ENCODE measurements at regions not wholly inside any gene's neighbourhood (a gene's known extent, or its start where the extent isn't known, plus 50 kb on each side); places are given as distances from the start of the nearest gene placed in this dataset.
"Not testable (repeated sequence)": the region's sequence is repeated elsewhere in the genome, so short reads cannot be mapped to it uniquely, and the experiment has no call there.

- DNase-seq (ENCODE audit: extremely low read depth, low read depth) = no peak
Observed at GRCh38 chr5:28914297-28914696, 1875.9 kb upstream of the CDH9 start.

- peak; percentile 11 for DNase-seq (ENCODE audit: extremely low read depth, low read depth)
Observed at GRCh38 chr5:28903643-28904042, 1865.3 kb upstream of the CDH9 start.

GRCh38 chr5:28896949-28897348, 1858.6 kb upstream of the CDH9 start:
- DNase-seq (ENCODE audit: extremely low read depth, low read depth) = peak; percentile 38

GRCh38 chr5:28880936-28881335, 1842.5 kb upstream of the CDH9 start:
- no peak for DNase-seq (ENCODE audit: extremely low read depth, low read depth)

GRCh38 chr5:28877050-28877449, 1838.7 kb upstream of the CDH9 start:
- no peak for DNase-seq (ENCODE audit: extremely low read depth, low read depth)

GRCh38 chr5:28864006-28864405, 1825.6 kb upstream of the CDH9 start:
- DNase-seq (ENCODE audit: extremely low read depth, low read depth) = no peak

GRCh38 chr5:28862860-28863196, 1824.4 kb upstream of the CDH9 start:
- DNase-seq (ENCODE audit: extremely low read depth, low read depth) = no peak

GRCh38 chr5:28862137-28862859, 1823.9 kb upstream of the CDH9 start:
- no peak for DNase-seq (ENCODE audit: extremely low read depth, low read depth)

- DNase-seq (ENCODE audit: extremely low read depth, low read depth) = no peak
Observed at GRCh38 chr5:28855626-28856025, 1817.2 kb upstream of the CDH9 start.

- DNase-seq (ENCODE audit: extremely low read depth, low read depth) = no peak
Observed at GRCh38 chr5:28850320-28850921, 1812.0 kb upstream of the CDH9 start.

- DNase-seq (ENCODE audit: extremely low read depth, low read depth) = no peak
Observed at GRCh38 chr5:28831042-28831441, 1792.7 kb upstream of the CDH9 start.

GRCh38 chr5:28823231-28823630, 1784.8 kb upstream of the CDH9 start:
- no peak for DNase-seq (ENCODE audit: extremely low read depth, low read depth)

GRCh38 chr5:28822071-28822470, 1783.7 kb upstream of the CDH9 start:
- DNase-seq (ENCODE audit: extremely low read depth, low read depth) = no peak

- DNase-seq (ENCODE audit: extremely low read depth, low read depth) = peak; percentile 4
Observed at GRCh38 chr5:28810751-28811136, 1772.4 kb upstream of the CDH9 start.

GRCh38 chr5:28809811-28810750, 1771.7 kb upstream of the CDH9 start:
- DNase-seq (ENCODE audit: extremely low read depth, low read depth) = no peak

GRCh38 chr5:28808967-28809810, 1770.8 kb upstream of the CDH9 start:
- DNase-seq (ENCODE audit: extremely low read depth, low read depth) = no peak

GRCh38 chr5:28807195-28807729, 1768.9 kb upstream of the CDH9 start:
- peak; percentile 6 for DNase-seq (ENCODE audit: extremely low read depth, low read depth)

- DNase-seq (ENCODE audit: extremely low read depth, low read depth) = not testable (repeated sequence)
Observed at GRCh38 chr5:28799035-28799434, 1760.6 kb upstream of the CDH9 start.

GRCh38 chr5:28788954-28789353, 1750.6 kb upstream of the CDH9 start:
- no peak for DNase-seq (ENCODE audit: extremely low read depth, low read depth)

- no peak for DNase-seq (ENCODE audit: extremely low read depth, low read depth)
Observed at GRCh38 chr5:28780083-28780692, 1741.8 kb upstream of the CDH9 start.

Measured in NCI-H460 (cell line).